Fibroblast of mammary gland (primary cell): ENCODE measurements at regions not wholly inside any gene's neighbourhood (a gene's known extent, or its start where the extent isn't known, plus 50 kb on each side); places are given as distances from the start of the nearest gene placed in this dataset.
"Not testable (repeated sequence)": the region's sequence is repeated elsewhere in the genome, so short reads cannot be mapped to it uniquely, and the experiment has no call there.

Experiments
- DNase-seq: peaks from one replicate; pipeline ENCODE4 v3.0.0-alpha.2; 2010; ENCODE audit warnings: low read depth
- H3K4me3 ChIP-seq: 2 replicates; pipeline ENCODE4 v1.5.1; 2011; ENCODE audit warnings: low read depth, mild to moderate bottlenecking, low read length, moderate library complexity; ENCODE audit not compliant: control insufficient read depth
- TF ChIP-seq, protein P1 (sequence below): conservative IDR thresholded peaks from 2 replicates; pipeline ENCODE4 v1.5.1; 2011; ENCODE audit warnings: low read depth, low read length, inconsistent platforms; ENCODE audit not compliant: control insufficient read depth, insufficient read depth

DNA sequence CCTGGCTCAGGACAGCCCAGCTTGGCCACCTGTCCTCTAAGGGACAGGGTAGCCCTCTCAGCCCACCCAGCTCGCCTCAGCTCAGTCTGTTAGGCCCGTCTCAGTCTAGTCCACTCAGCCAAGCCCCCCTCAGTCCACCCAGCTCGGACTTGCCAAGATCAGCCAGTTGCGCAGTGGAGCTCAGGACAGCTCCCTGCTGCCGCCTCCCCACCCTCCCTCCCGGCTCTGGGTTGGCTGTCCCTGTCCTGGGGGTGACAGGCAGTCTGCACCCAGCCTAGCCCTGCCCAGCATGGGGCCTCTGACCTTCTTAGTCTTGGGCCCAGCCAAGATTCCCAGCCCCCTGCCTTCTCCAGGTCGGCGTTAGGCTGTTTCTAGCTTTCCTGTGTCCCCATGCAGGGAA, 196.9 kb downstream of the TMEM121 start:
- not testable (repeated sequence) for DNase-seq, H3K4me3 ChIP-seq

DNA sequence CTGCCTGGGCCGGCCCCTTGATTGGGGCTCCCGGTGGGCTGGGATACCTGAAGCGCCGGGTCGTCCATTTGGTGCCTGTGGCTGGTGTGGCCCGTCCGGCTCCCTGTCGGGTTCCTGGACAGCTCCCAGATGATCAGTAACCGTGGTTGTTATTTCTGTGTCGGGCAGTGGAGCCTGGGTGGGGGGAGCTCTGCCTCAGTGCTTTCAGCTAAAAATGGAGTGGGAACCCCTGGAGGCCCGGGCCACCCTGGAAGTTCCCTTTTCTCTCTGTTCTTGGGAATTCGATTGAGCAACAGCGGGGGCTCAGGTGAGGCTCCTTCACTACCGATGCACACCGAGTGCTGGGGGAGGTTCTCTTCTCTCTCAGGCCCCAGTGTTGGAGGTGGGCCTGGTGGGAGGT, 197.4 kb downstream of the TMEM121 start:
- H3K4me3 ChIP-seq, DNase-seq: not testable (repeated sequence)

DNA sequence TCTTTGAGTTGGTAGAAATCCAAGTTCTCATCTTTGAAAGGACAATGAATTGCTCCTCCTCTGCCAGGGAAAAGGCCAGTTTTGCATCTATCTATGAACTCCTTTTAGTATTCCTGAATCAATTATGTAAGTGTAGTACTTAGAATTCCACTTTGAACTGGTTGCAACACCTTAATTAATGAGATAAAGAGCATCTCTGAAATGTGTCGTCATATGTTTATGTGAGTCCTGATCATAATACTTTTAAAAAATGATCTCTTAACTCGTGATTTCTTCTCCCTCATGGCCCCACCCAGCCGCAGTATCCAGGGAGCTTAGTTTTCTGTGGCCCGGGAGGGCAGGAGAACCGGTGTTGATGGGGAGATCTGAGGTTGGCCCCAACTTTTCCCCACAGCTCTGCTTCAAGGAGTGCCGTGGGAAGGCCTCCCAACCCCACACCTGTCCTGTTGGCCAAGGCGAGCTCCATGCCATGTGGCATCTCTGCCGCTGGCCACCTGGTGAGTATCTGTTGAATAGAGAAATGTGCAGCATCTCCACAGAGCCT, 203.5 kb downstream of the TMEM121 start:
- not testable (repeated sequence) for DNase-seq, H3K4me3 ChIP-seq

DNA sequence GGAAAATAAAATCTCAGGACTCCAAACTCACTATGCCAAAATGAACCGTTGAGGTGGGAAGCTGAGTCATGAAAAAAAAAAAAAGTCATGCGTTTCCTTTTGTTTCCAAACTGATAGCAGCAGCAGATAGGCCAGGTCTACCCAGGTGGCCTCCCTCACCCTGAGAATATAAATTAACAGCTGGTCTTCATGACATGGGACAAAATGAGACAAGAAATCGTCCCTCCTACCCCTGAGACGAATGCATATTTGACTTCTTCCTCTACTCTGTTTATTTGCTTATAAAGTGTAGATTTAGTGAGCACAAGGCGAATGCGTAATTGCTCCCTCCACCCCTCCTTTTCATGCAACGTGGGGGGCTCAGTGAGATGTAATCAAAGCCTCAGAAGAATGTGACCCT, 204.3 kb downstream of the TMEM121 start:
- not testable (repeated sequence) for H3K4me3 ChIP-seq

DNA sequence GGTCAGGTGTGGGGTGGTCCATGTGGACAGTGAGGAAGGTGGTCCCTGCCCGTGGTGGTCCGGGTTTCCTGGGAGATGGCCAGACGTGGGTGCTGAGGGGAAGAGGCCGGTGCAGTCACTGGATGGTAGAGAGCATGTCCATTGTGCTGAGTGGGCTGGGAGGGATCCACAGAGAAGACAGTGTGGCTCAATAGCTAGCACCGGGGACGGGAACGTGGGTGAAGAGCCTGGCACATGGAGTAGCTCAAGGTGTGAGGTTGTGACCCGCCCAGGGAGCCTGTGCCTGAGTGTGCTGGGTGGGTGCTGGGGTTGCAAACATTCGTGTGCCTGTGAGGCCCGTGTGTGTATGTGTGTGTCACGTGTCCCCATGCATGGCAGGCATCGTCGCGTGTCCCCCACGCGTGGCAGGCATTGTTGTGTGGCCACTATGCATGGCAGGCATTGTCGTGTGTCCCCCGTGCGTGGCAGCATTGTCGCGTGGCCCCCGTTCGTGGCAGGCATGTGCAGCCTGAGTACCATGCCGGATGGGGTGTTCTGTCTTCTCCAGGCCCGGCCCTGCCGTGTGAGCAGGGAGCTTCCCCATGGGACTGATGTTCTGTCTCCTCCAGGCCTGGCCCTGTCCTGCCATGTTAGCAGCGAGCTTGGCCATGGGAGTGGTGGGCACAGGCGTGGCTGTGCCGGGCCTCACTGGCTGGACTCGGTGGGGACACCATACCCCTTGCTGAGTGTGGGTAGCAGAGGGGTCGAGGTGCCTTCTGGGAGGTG, 205.0 kb downstream of the TMEM121 start:
- H3K4me3 ChIP-seq, DNase-seq: not testable (repeated sequence)

More for the DNA sequence above, 204.3 kb downstream of the TMEM121 start:
- not testable (repeated sequence) for DNase-seq

DNA sequence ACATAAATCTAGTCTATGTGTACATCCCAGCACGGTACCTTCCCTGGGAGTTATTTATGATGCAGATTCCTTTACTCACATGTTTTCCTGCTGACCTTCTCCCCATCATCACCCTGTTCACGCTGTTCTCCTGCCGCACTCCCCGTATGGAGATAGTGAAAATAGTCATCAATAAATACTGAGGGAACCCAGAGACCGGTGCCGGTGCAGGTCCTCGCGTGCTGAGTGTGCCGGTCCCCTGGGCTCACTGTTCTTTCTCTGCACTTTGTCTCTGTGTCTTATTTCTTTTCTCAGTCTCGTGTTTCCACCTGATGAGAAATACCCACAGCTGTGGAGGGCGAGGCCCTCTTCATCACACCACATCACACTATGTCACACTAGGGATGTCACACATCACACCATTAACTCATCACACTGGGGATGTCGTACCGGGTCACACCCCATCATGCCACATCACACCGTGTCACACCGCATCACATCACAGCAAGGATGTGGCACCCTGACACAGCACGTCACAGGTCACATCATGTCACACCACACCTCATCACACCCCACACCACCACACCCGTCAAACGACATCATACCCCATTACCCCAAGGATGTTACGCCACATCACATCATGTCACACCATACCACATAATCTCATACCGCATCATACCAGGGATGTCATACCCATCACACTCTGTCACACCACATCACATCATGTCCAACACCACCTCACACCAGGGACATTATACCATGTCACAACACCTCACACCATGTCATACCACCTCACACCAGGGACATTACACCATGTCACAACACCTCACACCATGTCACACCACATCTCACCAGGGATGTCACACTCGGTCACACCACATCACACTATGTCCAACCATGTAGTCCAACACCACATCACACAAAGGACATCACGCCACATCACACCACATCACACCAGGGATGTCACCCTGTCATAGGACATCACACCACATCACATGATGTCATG, 207.0 kb downstream of the TMEM121 start:
- no peak overlapping the region for H3K4me3 ChIP-seq
- no peak for DNase-seq
- TF ChIP-seq, protein P1, sequence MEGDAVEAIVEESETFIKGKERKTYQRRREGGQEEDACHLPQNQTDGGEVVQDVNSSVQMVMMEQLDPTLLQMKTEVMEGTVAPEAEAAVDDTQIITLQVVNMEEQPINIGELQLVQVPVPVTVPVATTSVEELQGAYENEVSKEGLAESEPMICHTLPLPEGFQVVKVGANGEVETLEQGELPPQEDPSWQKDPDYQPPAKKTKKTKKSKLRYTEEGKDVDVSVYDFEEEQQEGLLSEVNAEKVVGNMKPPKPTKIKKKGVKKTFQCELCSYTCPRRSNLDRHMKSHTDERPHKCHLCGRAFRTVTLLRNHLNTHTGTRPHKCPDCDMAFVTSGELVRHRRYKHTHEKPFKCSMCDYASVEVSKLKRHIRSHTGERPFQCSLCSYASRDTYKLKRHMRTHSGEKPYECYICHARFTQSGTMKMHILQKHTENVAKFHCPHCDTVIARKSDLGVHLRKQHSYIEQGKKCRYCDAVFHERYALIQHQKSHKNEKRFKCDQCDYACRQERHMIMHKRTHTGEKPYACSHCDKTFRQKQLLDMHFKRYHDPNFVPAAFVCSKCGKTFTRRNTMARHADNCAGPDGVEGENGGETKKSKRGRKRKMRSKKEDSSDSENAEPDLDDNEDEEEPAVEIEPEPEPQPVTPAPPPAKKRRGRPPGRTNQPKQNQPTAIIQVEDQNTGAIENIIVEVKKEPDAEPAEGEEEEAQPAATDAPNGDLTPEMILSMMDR: no peak

DNA sequence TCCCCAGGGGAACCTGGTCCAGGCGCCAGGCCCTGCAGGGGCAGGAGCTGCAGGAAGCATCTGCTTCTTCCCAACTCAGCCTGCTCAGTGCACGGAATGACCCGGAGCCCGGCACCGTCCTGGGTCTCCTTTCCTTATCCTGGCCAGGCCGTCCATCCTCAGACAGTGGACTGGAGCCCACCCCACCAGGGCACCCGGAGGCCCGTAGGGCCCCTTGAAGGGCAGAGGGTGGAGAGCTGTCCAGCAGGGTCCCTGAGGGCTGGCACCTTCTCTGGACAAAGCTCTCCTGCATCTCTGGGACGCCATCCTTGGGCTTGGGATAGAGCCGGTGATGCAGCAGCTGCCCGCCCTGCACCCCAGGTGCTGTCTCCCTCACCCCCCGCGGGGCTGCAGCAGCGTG, 207.9 kb downstream of the TMEM121 start:
- not testable (repeated sequence) for H3K4me3 ChIP-seq, DNase-seq

DNA sequence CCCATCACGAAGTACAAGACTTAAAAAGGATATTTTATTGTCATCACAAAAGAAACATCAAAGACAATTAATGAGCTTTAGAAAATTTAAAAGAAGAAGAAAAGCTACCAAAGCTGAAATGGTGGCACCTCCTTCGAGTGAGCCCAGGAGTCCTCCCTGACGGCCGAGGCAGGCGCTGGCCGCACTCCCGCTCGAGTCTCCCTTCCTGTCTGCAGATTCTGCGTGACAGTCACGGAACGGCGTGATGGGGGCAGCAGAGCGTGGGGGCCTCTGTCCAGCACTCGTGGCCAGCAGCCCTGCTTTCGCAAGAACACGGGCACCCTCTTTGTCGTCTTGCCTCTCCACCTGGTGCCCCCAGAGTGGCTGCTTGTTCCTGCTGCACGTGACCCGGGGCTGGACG, 209.9 kb downstream of the TMEM121 start:
- not testable (repeated sequence) for H3K4me3 ChIP-seq, DNase-seq

DNA sequence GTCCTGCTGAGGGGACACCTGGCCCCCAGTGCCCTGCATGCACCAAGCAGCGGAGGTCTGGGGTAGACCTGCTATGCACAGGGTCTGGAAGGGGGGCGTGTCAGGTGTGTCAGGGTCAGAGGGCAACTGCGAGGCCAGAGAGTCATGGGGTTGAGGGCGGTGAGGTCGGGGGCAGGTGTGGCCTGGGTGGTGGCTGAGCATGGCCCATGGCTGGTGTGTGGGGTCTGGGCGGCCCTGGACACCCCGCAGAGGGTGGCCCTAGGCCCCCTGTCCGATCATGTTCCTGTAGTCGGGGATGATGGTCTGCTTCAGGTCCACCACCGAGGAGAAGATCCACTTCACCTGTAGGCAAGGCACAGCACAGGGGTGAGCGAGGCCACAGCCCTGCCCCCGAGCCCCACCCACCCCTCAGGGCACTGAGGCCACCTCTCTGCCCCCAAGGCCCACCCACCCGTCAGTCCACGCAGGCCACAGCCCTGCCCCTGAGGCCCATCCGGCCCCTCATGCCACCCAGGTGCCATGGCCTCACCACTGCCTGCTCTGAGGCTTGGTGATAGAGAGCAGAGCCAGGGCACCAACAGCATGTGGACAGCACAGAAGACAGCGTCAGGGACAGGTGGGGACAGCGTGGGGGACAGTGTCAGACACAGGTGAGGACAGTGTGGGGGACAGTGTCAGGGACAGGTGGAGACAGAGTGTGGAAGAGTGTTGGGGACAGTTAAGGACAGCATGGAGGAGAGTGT, 211.3 kb downstream of the TMEM121 start:
- TF ChIP-seq, protein P1: no peak
- H3K4me3 ChIP-seq: no peak overlapping the region
- DNase-seq: no peak

DNA sequence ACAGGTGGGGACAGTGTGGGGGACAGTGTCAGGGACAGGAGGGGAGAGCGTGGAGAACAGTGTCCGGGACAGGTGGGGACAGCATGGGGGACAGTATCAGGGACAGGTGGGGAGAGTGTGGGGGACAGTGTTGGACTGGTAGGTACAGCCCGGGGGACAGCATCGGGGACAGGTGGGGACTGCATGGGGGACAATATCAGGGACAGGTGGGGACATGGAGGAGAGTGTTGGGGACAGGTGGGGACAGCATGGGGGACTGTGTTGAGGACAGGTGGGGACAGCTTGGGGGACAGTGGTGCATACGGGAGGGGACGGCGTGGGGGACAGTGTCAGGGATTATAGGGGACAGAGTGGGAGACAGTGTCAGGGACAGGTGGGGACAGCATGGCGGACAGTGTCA, 212.3 kb downstream of the TMEM121 start:
- TF ChIP-seq, protein P1: no peak
- DNase-seq: no peak
- no peak overlapping the region for H3K4me3 ChIP-seq
